ENCODE measurements at regions not wholly inside any gene's neighbourhood (a gene's known extent, or its start where the extent isn't known, plus 50 kb on each side); places are given as distances from the start of the nearest gene placed in this dataset.

DNA sequence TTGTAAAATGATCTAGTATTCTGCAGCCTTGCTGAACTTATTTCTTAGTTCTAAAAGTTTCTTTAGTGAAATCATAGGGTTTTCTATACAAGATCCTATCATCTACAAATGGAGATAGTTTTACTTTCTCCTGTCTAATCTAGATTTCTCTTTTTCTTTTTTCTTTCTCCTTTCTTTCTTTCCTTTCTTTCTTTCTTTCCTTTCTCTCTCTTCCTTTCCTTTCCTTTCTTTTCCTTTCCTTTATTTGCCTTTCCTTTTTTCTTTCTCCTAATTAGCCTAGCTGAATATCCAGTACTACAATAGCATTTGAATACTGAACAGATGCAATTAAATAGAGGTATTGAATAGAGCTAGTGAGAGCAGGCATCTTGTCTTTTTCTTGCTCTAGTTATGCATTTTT is 186.6 kb upstream of the SPAG17 start:
- no peak for DNase-seq (ENCODE audit: low spot score)
- Histone ChIP-seq H3K36me3 (ENCODE audit: insufficient read depth, low read length) (no peaks in the 10 kb centered on the region), H3K79me2 (ENCODE audit: insufficient read depth, low read depth, low read length) (no peaks in the 10 kb centered on the region), H3K9me3 (ENCODE audit: low read length) (no peaks in the 10 kb centered on the region), H3K4me1 (ENCODE audit: insufficient read depth, low read length, poor library complexity, severe bottlenecking) (no peaks in the 10 kb centered on the region), H3K27ac (ENCODE audit: low read depth, low read length, poor library complexity, severe bottlenecking) (no peak overlapping the region), H2AFZ (ENCODE audit: low read length) (no peak overlapping the region), H4K20me1 (ENCODE audit: insufficient read depth, low read length) (no peaks in the 10 kb centered on the region), H3K9me2 (ENCODE audit: insufficient read depth, low read length) (no peaks in the 10 kb centered on the region), H3K4me3 (ENCODE audit: low read depth, low read length, poor library complexity, severe bottlenecking) (no peak overlapping the region), H3K4me2 (ENCODE audit: low read length) (no peak overlapping the region)
- ChIA-PET POLR2A (no interaction called here), CTCF (ENCODE audit: unreplicated experiment) (no interaction called here)
- BruUV-seq (replicated peaks) = no TSS peak
- TF ChIP-seq, protein P1, sequence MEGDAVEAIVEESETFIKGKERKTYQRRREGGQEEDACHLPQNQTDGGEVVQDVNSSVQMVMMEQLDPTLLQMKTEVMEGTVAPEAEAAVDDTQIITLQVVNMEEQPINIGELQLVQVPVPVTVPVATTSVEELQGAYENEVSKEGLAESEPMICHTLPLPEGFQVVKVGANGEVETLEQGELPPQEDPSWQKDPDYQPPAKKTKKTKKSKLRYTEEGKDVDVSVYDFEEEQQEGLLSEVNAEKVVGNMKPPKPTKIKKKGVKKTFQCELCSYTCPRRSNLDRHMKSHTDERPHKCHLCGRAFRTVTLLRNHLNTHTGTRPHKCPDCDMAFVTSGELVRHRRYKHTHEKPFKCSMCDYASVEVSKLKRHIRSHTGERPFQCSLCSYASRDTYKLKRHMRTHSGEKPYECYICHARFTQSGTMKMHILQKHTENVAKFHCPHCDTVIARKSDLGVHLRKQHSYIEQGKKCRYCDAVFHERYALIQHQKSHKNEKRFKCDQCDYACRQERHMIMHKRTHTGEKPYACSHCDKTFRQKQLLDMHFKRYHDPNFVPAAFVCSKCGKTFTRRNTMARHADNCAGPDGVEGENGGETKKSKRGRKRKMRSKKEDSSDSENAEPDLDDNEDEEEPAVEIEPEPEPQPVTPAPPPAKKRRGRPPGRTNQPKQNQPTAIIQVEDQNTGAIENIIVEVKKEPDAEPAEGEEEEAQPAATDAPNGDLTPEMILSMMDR (conservative IDR thresholded peaks at IDR 0.05; ENCODE audit: low read length) = no peak
- TF ChIP-seq EZH2phosphoT487 (IDR thresholded peaks at IDR 0.05; ENCODE audit: borderline replicate concordance, low read depth, low read length) = no peak
- intact Hi-C loops (cut with micrococcal nuclease; ENCODE audit: unreplicated experiment) = no loop called here

DNA sequence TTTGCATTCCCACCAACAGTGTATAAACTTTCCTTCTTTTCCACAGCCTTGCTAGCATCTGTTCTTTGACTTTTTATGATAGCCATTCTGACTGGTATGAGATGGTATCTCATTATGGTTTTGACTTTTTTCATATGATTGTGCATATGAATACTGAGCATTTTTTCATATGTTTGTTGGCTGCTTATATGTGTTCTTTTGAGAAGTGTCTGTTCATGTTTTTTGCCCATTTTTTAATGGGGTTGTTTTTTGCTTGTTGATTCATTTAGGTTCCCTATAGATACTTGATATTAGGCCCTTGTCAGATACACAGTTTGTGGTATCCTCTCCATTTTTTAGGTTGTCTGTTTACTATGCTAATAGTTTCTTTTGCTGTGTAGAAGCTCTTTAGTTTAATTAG is 185.8 kb upstream of the SPAG17 start:
- no peak overlapping the region for H3K4me3 ChIP-seq (ENCODE audit: low read depth, low read length, poor library complexity, severe bottlenecking)
- TF ChIP-seq, protein P1 (conservative IDR thresholded peaks at IDR 0.05; ENCODE audit: low read length) = no peak
- no peak for TF ChIP-seq EZH2phosphoT487 (IDR thresholded peaks at IDR 0.05; ENCODE audit: borderline replicate concordance, low read depth, low read length)
- no peak overlapping the region for H3K27ac ChIP-seq (ENCODE audit: low read depth, low read length, poor library complexity, severe bottlenecking)
- H3K4me1 ChIP-seq (ENCODE audit: insufficient read depth, low read length, poor library complexity, severe bottlenecking) = no peaks in the 10 kb centered on the region
- DNase-seq (ENCODE audit: low spot score) = no peak
- BruUV-seq (replicated peaks) = no TSS peak
- H3K36me3 ChIP-seq (ENCODE audit: insufficient read depth, low read length) = no peaks in the 10 kb centered on the region
- H2AFZ ChIP-seq (ENCODE audit: low read length) = no peak overlapping the region
- intact Hi-C loops (cut with micrococcal nuclease; ENCODE audit: unreplicated experiment) = no loop called here
- ChIA-PET POLR2A (no interaction called here), CTCF (ENCODE audit: unreplicated experiment) (no interaction called here)
- no peaks in the 10 kb centered on the region for H3K9me3 ChIP-seq (ENCODE audit: low read length)
- no peaks in the 10 kb centered on the region for H4K20me1 ChIP-seq (ENCODE audit: insufficient read depth, low read length)
- H3K9me2 ChIP-seq (ENCODE audit: insufficient read depth, low read length) = no peaks in the 10 kb centered on the region
- H3K4me2 ChIP-seq (ENCODE audit: low read length) = no peak overlapping the region
- H3K79me2 ChIP-seq (ENCODE audit: insufficient read depth, low read depth, low read length) = no peaks in the 10 kb centered on the region

DNA sequence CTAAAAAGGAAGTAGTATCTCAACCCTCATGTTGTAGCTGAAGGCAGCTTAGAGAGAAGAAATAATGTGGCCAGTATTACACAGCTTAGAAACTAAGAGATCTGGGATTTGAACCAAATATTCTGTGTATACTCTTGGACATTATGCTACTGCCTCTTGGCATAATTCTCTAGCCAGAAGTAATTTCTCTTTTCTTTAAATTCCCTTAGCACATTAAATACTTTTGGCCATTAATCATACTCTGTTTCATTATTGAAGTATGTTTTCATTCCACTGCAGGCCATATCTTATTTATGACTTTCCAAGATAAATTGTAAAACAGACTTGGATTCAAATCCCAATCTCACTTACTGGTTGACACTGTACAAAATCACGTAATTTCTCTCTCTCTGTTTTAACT is 181.3 kb upstream of the SPAG17 start:
- Histone ChIP-seq H3K9me2 (ENCODE audit: insufficient read depth, low read length) (no peaks in the 10 kb centered on the region), H3K36me3 (ENCODE audit: insufficient read depth, low read length) (no peaks in the 10 kb centered on the region), H3K79me2 (ENCODE audit: insufficient read depth, low read depth, low read length) (no peaks in the 10 kb centered on the region), H2AFZ (ENCODE audit: low read length) (no peak overlapping the region), H3K27ac (ENCODE audit: low read depth, low read length, poor library complexity, severe bottlenecking) (no peak overlapping the region), H4K20me1 (ENCODE audit: insufficient read depth, low read length) (no peaks in the 10 kb centered on the region), H3K4me3 (ENCODE audit: low read depth, low read length, poor library complexity, severe bottlenecking) (no peak overlapping the region), H3K9me3 (ENCODE audit: low read length) (0 out of 2 replicates have a peak, but pooled peaks cover 5% of the 10 kb centered on the region), H3K4me2 (ENCODE audit: low read length) (no peak overlapping the region), H3K4me1 (ENCODE audit: insufficient read depth, low read length, poor library complexity, severe bottlenecking) (no peaks in the 10 kb centered on the region)
- intact Hi-C loops (cut with micrococcal nuclease; ENCODE audit: unreplicated experiment) = no loop called here
- no TSS peak for BruUV-seq (replicated peaks)
- ChIA-PET CTCF (ENCODE audit: unreplicated experiment) (no interaction called here), POLR2A (no interaction called here)
- no peak for DNase-seq (ENCODE audit: low spot score)
- TF ChIP-seq, protein P1 (conservative IDR thresholded peaks at IDR 0.05; ENCODE audit: low read length) = no peak
- TF ChIP-seq EZH2phosphoT487 (IDR thresholded peaks at IDR 0.05; ENCODE audit: borderline replicate concordance, low read depth, low read length) = no peak

All from OCI-LY7 (cell line).